ENCODE measurements at regions not wholly inside any gene's neighbourhood (a gene's known extent, or its start where the extent isn't known, plus 50 kb on each side); places are given as distances from the start of the nearest gene placed in this dataset.
A peak's percentile ranks its signal among the peaks of the same experiment; 100 is the strongest.
"Not testable (repeated sequence)": the region's sequence is repeated elsewhere in the genome, so short reads cannot be mapped to it uniquely, and the experiment has no call there.

DNA sequence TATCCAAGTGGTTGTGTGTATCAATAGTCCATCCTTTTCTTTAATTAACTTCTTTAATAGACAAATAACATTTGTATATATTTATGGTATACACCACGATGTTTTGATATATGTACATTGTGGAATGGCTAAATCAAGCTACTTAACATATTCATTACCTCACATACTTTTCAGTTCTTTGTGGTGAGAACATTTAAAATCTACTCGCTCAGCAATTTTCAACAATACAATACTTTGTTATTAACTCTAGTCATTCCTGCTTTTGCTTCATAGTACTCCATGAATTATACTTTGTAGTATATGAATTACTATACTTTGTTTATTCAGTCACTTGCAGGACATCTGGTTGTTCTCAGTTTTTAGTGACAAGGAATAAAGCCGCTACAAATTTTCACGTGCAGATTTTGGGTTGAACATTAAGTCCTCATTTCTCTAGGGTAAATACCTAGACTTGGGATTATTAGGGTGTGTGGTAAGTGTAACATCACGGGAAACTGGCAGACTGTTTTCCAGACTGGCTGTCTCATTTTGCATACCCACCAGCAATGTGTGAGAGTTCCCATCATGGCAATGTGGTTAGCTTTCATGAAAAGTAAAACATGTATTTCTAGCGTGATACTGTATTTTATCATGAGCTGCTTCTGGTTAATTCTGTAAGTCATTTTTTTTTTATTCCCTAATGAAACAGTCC is 354.4 kb upstream of the WWC1 start:
- DNase-seq (ENCODE audit: low spot score), result no peak

DNA sequence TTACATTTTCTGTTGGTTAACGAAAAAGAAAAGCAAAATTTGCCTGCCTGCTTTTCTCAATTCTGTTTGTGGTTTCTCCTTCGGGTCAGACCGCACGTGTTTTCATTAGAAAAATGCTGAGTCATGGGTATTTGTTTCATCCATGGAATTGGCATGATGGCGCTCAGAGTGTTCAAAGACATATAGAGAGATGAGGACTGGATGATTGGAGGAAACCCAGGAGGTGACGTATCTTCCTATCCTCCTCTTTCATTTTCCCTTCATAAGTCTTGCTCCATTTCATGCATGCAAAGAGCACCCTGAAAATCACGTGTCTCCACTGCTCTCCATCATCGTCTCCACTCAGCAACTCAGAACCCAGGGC is 353.8 kb upstream of the WWC1 start:
- DNase-seq (ENCODE audit: low spot score), result peak; percentile 6

DNA sequence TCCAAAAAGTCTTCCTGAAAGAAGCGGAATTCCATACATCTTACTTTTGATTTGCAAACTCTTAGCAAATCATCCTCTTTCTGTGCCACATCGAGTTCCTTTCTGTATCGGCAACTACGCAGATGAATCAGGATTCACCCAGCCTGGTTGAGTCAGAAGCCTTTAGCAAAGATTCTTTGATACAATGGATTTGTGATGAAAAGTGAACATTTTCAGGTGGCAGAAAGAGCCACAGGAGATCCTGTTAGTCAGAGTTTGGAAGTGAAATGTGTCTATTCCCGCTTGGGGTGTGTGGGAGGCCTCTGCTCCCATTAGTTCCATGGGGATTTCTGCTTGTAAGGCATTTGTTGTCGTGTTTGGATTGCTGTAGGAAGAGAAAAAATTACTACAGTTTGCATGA is 351.8 kb upstream of the WWC1 start:
- DNase-seq (ENCODE audit: low spot score), result no peak

DNA sequence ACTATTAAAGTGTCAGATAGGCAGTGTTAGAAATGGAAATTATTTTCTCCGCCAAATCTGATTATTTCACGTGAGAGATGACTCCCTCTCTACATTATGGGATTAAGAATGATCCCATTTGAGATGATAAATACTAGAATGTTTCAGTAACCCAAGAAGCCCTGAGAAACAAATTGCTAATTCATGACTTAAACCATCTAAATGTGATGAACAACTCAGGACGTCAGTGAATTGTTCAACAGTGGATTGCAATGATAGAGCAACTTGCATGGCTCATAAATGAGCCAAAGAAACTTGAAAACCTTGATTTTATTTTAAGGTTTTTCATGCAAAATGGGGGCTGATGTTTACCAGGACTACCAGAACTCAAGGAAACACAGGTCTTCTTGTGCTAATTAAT is 350.5 kb upstream of the WWC1 start:
- DNase-seq (ENCODE audit: low spot score), result no peak

DNA sequence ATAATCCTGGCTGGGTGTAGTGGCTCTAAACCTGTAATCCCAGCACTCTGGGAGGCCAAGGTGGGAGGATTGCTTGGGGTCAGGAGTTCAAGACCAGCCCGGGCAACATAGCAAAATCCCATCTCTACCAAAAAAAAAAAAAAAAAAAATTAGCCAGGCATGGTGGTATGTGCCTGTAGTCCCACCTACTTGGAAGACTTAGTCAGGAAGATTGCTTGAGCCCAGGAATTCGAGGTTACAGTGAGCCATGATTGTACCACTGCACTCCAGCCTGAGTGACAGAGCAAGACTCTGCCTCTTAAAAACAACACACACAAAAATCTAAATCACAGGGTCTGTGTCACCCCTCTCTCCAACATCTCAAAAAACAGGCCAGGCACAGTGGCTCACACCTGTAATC is 349.9 kb upstream of the WWC1 start:
- DNase-seq (ENCODE audit: low spot score), result not testable (repeated sequence)

DNA sequence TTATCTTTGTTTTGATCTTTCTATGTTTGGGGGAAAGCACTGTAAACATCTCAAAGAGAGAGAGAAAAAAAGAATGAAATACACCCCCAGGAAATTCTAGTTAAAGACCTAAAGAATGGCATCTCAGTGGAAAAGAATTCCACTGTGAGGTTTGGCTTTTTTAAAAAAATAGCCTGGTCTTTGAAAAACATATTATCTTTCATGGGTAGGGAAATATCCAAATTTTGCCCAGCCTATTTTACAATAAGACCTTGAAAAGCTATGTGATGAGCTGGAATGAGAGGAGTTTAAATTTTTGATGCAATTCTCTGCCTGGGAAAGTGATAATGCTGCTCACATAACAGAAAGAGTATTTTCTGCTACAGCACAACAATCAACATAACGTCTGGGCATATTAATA is 348.1 kb upstream of the WWC1 start:
- no peak for DNase-seq (ENCODE audit: low spot score)

DNA sequence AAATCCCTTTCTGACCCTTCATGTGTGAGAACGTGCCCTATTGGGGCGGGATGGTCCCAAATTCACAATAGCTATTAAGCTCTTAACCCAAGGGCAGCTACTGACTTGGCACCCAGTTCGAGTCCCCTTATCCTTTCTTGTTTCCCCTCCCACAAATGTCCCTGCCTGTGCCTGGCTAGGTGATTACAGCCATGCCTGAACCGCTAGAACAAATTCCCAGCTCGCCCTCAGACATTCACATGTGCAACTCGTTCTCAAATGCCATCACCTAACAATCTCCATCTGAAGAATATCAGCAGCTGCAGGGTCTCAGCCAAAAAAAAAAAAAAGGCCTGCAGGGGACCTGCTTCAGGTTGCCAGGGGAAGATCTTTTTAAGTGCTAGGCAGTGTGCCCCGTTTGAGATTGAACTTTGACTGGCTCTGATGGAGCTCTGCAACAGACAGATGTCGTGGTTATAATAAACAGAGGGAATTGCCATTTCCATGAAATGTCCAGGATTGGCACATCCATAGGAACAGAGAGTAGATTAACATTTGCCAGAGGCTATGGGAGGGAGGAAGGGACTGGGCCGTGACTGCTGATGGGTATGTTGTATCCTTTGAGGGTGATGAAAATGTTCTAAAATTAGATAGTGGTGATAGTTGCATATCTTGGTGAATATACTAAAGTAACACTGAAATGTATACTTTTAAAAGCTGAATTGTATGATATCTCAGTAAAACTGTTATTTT is 347.2 kb upstream of the WWC1 start:
- DNase-seq (ENCODE audit: low spot score), result no peak

DNA sequence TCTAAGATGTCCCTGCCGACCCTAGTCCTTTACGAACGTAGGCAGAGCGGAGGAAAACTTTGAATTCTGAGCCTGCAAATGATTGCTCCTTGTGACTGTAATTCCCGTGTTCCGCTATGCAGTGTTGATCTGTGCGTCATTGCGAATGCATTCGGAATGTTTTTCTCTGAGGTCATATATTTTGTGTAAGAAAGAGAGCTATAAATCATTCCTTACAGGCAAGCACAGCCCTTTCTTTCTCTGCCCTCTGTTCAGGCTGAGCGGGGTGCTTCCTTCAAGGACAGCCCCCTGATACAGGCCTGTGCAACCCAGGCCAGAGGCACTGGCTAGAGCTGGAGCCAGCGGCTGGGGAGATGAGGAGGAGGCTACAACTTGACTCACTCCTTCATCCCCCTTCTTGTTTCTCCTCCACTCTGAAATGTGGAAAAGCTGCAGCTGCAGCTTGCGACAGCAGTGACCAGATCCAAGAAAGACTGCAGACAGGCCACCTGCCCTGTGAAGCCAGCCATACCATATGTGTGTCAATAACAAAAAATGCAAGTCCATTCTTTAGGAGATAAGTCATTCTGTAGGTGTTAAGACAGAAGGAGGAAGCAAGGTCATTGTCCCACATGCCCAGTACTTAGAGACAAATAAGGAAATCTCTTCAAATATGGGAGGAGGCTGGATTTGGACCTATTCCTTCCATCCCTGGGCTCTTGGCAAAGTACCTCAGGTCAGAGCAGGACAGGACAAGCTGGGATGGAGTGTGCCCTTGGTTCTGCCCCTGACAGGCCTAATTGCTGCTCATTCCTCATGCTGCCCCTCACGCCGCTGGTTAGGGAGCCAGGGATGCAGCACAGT is 345.7 kb upstream of the WWC1 start:
- DNase-seq (ENCODE audit: low spot score), result no peak

DNA sequence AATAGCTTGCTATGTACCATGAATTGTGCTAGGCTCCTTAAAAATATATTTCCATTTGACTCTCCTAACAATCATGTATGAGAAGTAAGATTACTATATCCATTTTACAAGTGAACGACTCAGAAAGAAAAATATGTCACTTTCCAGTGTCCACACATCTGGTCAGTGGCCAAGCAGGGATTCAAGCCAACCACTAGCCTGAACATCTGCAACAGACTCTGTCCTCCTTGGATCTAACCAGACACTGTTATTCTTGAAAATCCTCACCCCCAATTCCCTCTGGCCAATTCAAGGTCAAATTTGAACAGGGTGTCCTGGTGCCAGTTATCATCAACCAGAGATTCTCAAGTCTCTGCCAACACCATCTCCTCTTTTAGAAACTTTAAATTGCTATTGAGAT is 344.1 kb upstream of the WWC1 start:
- DNase-seq (ENCODE audit: low spot score), result no peak

DNA sequence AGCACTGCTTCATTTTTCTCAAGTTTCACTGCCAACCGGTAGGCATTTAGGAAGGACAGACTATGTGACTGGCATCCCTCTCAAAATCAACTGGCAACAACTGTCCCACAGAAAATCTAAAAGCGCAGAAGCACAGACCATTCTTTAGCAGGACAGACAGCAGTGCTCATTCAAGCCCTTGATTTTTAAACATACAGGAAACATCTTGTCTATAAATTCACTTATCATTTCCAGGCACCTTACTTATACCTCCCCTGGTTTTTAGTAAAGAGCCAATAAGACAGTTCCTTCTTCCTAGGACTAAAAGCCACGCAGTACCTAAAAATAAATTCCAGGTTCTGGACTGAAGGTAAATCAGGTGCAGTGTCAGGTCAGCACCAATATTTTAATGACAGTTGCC is 343.2 kb upstream of the WWC1 start:
- no peak for DNase-seq (ENCODE audit: low spot score)

DNA sequence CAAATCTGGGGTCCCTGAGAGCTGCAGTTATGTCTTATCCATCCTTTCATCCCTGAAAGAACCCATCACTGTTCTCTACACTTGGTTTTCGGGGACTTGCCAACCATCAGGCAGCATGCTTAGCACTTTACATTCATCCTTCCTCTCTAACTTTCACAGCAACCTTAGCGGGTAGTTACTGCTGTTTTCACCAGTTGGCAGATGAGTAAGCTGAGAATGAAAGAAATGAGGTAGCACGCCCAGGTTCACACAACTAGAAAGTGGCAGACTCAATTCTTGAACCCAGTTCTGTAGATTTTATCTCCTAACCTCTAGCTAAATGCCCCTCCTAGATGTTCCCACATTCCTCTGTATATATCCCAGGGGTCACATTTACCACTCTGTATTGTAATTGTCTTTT is 342.0 kb upstream of the WWC1 start:
- no peak for DNase-seq (ENCODE audit: low spot score)

DNA sequence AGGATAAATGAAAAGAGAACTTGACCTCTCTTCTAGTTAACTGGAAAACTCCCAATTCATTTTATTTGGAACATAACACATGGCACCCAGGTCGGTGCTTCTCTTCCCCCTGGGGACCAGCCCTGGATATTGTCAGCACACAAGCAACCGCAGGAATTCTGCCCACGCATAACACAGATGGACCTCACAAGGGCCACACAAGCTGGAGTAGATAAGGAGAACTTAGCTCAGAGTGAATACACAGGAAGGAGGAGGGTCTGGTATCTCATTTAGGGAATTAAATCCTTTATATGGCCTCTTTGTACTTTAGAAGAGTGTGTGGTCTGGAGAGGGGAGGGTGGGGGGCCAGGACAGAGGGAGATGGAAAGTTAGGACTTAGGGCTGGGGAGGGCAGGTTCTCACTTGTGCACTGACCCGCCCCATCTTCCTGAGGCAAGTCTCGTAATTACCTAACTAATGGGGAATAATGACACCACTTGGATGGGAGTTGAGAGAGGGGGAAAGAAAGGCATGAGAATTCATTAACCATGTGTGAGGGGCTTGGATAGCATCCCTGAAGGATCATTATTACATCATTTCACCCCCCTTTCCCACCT is 341.2 kb upstream of the WWC1 start:
- DNase-seq (ENCODE audit: low spot score), result no peak

DNA sequence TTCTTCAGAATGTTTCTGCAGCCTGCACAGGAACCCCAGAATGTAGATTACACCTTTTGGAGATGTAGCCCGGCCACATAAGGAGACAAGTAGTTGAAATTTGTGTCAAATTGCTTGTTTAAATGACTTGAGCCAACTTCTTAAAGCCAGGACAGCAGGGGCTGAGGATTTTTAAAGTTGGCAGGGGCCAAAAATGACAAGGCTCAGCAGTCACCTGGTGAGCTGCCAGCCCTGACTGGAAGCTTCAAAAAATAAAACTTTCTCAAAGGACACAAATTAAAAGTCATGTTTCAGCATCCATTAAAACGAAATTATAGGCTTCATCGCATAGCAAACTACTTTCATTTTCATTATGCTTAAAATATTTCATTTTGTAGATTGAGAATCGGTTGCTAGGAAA is 340.3 kb upstream of the WWC1 start:
- no peak for DNase-seq (ENCODE audit: low spot score)

DNA sequence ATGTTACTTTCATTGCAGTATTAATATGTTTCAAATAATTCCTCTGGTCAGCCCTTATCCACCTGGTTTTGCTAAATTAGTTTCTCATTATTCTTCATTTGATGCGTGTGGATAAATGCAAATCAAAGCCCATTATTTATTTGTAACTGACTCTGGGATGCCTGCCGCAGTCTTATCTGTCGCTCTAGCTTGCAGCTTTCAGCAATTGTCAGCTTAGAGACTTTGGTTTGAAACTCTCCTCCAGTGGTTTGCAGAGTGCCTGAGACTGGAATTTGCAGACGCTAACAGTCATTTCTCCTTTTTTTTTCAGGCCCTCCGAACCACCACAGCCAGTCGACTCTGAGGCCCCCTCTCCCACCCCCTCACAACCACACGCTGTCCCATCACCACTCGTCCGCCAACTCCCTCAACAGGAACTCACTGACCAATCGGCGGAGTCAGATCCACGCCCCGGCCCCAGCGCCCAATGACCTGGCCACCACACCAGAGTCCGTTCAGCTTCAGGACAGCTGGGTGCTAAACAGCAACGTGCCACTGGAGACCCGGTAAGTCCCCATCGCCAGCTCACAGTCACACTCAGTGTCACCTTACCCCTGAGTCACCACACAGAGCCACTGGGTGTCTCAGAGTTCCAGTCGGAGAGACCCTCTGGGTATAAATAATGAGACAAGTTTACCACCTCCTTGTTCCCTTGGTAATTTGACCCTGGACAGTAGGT is 339.0 kb upstream of the WWC1 start:
- no peak for DNase-seq (ENCODE audit: low spot score)

DNA sequence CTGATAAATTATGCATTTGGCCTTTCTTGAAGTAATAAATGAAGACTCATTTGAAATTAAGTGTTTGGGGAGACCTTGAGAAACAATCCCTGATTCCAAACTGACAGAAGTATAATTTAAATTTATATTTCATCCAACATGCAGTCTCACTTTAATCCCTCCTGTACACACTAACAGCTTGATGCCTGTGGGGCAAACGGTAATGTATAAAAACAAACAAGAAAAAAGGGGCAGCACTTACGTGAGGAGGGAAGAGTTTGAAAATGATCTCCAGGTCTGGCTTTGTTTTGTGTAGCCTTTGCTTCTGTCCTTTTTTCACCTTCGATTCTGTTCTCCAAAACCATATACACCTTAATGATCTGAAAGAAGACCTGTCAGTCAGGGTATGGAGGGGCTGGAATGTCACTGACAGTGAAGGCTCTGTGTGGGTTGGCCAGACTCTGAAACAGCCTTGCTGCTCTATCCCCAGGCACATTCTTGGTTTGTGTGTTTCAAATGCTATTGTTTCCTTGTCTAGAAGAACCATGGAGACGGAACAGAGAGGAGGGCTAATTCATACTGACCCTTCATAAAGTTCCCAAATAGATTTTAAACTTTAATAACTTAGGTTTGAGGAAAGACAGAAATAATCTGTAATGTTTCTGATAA is 338.2 kb upstream of the WWC1 start:
- no peak for DNase-seq (ENCODE audit: low spot score)

DNA sequence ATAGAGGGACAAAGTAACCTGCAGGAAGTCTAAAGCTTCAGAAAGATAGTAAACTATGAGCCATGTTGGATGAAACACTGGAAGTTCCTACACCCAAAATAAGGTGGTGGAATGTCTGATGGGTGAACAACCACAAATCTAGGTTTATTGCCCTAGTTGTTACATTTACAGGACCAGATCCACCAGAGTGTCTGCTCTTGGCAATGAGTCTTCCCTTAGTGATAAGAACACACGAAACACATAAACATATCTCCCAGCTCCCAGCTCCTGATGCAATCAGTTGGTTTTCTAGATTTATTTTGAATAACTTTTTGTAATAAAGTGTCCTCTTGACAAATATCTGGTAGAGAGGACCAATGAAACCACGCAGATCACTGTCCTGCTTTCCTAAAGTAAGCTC is 329.7 kb upstream of the WWC1 start:
- DNase-seq (ENCODE audit: low spot score), result no peak

DNA sequence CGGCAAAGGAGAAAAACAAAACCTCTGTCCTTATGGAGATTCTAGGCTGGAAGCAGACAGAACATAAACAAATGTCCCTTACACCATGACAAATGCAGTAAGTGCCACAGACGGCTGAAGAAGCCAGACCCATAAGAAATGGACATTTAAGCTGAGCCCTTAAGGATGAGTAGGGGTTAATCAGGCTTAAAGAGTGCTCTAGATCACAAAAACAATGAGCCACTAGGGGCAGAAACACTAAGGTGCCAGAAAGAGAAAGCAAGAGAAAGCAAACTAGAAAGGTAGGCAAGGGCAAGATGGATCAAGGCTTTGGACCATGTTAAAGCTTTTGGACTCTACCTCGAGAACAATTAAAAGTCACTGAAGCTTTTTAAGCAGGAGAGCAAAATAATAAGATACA is 326.9 kb upstream of the WWC1 start:
- no peak for DNase-seq (ENCODE audit: low spot score)

DNA sequence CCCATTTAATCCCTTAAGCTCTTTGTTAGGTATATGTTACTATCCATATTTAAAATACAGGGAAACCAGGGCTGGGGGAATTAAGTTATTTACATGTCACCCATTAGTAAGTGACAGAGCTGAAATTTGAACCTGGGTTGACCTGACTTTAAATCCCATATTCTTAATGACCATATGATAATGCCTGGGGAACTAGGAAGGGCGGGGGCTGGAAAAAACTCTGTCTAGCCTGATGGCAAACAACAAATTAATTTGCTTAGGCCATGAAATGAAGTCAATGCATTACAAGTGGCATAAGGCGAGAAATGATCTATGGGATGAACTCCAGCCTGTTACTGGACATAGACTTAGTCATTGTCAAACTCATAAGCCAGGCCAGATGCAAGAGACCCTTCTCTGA is 325.7 kb upstream of the WWC1 start:
- no peak for DNase-seq (ENCODE audit: low spot score)

DNA sequence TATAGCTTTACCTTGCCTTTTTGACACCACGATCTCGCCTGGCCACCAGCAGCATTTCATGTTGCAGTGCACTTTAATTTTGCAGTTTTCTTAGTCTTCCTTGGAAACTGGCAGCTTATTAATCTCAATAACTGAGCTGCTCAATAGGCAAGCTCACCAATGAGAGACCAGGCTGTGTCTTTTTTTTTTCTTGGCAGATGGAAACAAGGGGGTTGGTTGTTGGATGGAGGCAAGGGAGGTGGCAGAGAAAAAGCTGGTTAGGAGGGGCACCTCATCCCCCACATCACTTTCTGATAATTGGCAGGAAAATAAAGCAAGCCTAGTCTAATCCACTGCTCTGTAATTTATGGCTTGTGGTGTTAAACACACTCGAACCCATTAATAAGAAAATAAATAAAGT is 324.5 kb upstream of the WWC1 start:
- DNase-seq (ENCODE audit: low spot score), result no peak

DNA sequence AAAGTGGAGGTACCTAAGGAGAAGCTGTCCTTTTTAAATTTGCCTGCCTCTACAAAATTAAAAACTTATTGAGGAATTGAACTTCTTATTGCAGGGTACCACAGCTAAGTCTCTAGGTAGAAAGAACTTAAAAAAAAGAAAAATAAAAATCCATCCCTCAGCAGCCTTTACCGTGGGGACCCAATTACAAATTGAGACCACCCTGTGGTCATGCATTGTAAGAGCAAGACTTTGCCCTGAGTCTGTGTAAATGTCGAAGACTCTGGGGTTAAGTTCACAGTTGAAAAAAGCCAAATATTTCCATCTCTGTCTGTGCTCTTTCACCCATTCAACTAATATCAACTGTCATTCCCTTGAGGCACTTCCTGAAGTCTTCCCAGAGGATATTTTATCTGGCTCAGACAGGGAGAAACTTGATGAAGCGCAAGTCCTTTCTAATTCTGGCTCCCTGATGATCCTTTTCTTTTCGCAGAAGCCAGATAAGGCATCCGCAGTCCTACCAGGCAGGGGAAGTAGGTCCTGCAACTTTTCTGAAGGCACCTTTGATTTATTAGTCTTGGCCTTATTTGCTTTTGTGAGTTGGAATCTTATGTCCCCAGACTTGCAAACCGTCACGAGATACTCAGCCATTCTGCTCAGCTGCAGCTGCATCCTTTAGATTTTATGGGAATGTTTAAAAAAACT is 323.8 kb upstream of the WWC1 start:
- DNase-seq (ENCODE audit: low spot score), result no peak

DNA sequence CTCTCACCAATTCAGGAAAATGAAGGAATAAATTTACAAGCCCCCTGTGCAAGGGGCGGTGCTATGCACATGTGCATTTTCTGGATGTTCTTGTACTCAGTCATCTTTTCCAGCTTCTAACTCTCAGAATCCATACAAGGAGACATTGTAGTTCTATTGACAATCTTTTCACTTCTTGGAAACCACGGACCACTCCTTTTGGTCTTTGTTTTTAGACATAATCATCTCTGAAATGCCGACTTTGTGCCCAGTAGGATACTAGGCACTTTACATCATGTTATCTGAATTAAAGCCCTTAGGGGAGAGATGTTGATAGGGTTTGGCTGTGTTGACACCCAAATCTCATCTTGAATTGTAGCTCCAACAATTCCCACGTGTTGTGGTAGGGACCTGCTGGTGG is 322.6 kb upstream of the WWC1 start:
- DNase-seq (ENCODE audit: low spot score), result no peak
